GM12864 (cell line): ENCODE measurements at regions not wholly inside any gene's neighbourhood (a gene's known extent, or its start where the extent isn't known, plus 50 kb on each side); places are given as distances from the start of the nearest gene placed in this dataset.

Source experiments
- DNase-seq: peaks from one replicate; pipeline ENCODE4 v3.0.0-alpha.2; 2011; ENCODE audit warnings: low read depth
- H3K4me3 ChIP-seq: 2 replicates; pipeline ENCODE4 v1.5.1; 2011; ENCODE audit warnings: mild to moderate bottlenecking, low read depth, low read length, control low read depth
- CTCF ChIP-seq: IDR thresholded peaks from 2 replicates; pipeline ENCODE4 v1.5.1; 2011; ENCODE audit warnings: low read depth, mild to moderate bottlenecking, moderate library complexity, low read length, control low read depth, inconsistent platforms; ENCODE audit errors: missing control alignments

- no peak for TF ChIP-seq CTCF
- no peak overlapping the region for H3K4me3 ChIP-seq
- no peak for DNase-seq
Observed at GRCh38 chr9:111152614-111153406, 114.5 kb upstream of the LPAR1 start.

- DNase-seq, result no peak
- H3K4me3 ChIP-seq, result no peak overlapping the region
- TF ChIP-seq CTCF, result peak; percentile 10
Observed at GRCh38 chr9:111151537-111151936, 113.3 kb upstream of the LPAR1 start.

- H3K4me3 ChIP-seq, result no peak overlapping the region
- no peak for TF ChIP-seq CTCF
- no peak for DNase-seq
Observed at GRCh38 chr9:111150181-111150580, 111.9 kb upstream of the LPAR1 start.

- no peak overlapping the region for H3K4me3 ChIP-seq
- TF ChIP-seq CTCF, result peak; percentile 27
- no peak for DNase-seq
Observed at GRCh38 chr9:111149018-111149759, 110.9 kb upstream of the LPAR1 start.

- TF ChIP-seq CTCF, result no peak
- H3K4me3 ChIP-seq, result no peak overlapping the region
- no peak for DNase-seq
Observed at GRCh38 chr9:111148052-111149017, 110.1 kb upstream of the LPAR1 start.

- no peak for DNase-seq
- TF ChIP-seq CTCF, result no peak
- no peak overlapping the region for H3K4me3 ChIP-seq
Observed at GRCh38 chr9:111147041-111147440, 108.8 kb upstream of the LPAR1 start.
